A673 (cell line): ENCODE measurements at regions not wholly inside any gene's neighbourhood (a gene's known extent, or its start where the extent isn't known, plus 50 kb on each side); places are given as distances from the start of the nearest gene placed in this dataset.

ENCODE experiments used
- BruUV-seq: library from RNA; stranded (reverse); fragments of 400-500 nt; replicated peaks from 2 replicates; lab custom pipeline; 2021; lab: Mats Ljungman, UMichigan
- CTCF ChIA-PET: fragments of 300-600 bp; sonication (Branson Sonifier 250); formaldehyde crosslinking; loops from one replicate; lab custom pipeline; 2022; ENCODE audit warnings: antibody characterized with exemption; lab: Charles Lee
- POLR2A ChIA-PET: fragments of 300-600 bp; sonication (Branson Sonifier 250); formaldehyde crosslinking; loops from one replicate; lab custom pipeline; 2022; ENCODE audit warnings: antibody characterized with exemption; ENCODE audit not compliant: low non-redundant PET; lab: Charles Lee
- DNase-seq: peaks from one replicate; pipeline ENCODE4 v3.0.0-alpha.2; 2015; ENCODE audit warnings: low spot score
- H3K27ac ChIP-seq: fragments of 200-600 bp; sonication (generic); 2 replicates; pipeline ENCODE4 v1.5.1; 2016; ENCODE audit warnings: mixed run types, low read depth, mild to moderate bottlenecking, mixed read lengths, antibody characterized with exemption, low read length; ENCODE audit not compliant: poor library complexity, severe bottlenecking
- H3K27me3 ChIP-seq: fragments of 200-600 bp; sonication (generic); replicated peaks from 2 replicates; pipeline ENCODE4 v1.6.1; 2017; ENCODE audit warnings: mixed run types, low read depth, mild to moderate bottlenecking, mixed read lengths, antibody characterized with exemption, low read length; ENCODE audit not compliant: insufficient read depth, poor library complexity
- H3K36me3 ChIP-seq: fragments of 200-600 bp; sonication (generic); 2 replicates; pipeline ENCODE4 v1.6.1; 2016; ENCODE audit warnings: mixed run types, mild to moderate bottlenecking, mixed read lengths, antibody characterized with exemption, low read length; ENCODE audit not compliant: insufficient read depth, poor library complexity, severe bottlenecking
- H3K4me1 ChIP-seq: fragments of 200-600 bp; sonication (generic); 2 replicates; pipeline ENCODE4 v1.6.1; 2017; ENCODE audit warnings: mixed run types, mild to moderate bottlenecking, mixed read lengths, antibody characterized with exemption, low read length; ENCODE audit not compliant: insufficient read depth, poor library complexity, severe bottlenecking
- H3K4me3 ChIP-seq: fragments of 200-600 bp; sonication (generic); 2 replicates; pipeline ENCODE4 v1.5.1; 2016; ENCODE audit warnings: low read depth, mixed run types, mild to moderate bottlenecking, mixed read lengths, low read length; ENCODE audit not compliant: poor library complexity, severe bottlenecking
- H3K9me3 ChIP-seq: fragments of 200-600 bp; sonication (generic); 2 replicates; pipeline ENCODE4 v1.6.1; 2016; ENCODE audit warnings: mixed run types, low read depth, mild to moderate bottlenecking, mixed read lengths, antibody characterized with exemption, low read length; ENCODE audit not compliant: poor library complexity, severe bottlenecking
- CTCF ChIP-seq: fragments of 300-800, 200-600 bp; sonication (generic); conservative IDR thresholded peaks from 2 replicates; pipeline ENCODE4 v1.5.1; 2017; ENCODE audit warnings: low read depth, mild to moderate bottlenecking, antibody characterized with exemption, low read length, moderate library complexity, mixed read lengths
- EZH2 ChIP-seq: fragments of 200-600 bp; sonication (generic); IDR thresholded peaks from 2 replicates; pipeline ENCODE4 v1.6.1; 2017; ENCODE audit warnings: borderline replicate concordance, low read depth, mild to moderate bottlenecking, mixed read lengths, antibody characterized with exemption, low read length; ENCODE audit not compliant: poor library complexity, severe bottlenecking
- intact Hi-C: fragments of 100-400 bp; cut with micrococcal nuclease; formaldehyde crosslinking; loops from one replicate; pipeline ENCODE4 v1.10.0; 2022; ENCODE audit not compliant: unreplicated experiment

- CTCF ChIA-PET, result no interaction called here
- H3K27ac ChIP-seq, result no peak overlapping the region
- no peaks in the 10 kb centered on the region for H3K9me3 ChIP-seq
- no peaks in the 10 kb centered on the region for H3K4me1 ChIP-seq
- intact Hi-C loops, result no loop called here
- no peak for TF ChIP-seq CTCF
- no peak for TF ChIP-seq EZH2
- POLR2A ChIA-PET, result no interaction called here
- BruUV-seq, result no TSS peak
- DNase-seq, result no peak
- no peaks in the 10 kb centered on the region for H3K27me3 ChIP-seq
- no peaks in the 10 kb centered on the region for H3K36me3 ChIP-seq
- H3K4me3 ChIP-seq, result no peak overlapping the region
These were observed 112.5 kb upstream of the SERBP1 start for GRCh38 chr1:67542747-67543146.

GRCh38 chr1:67544921-67545320 is 114.7 kb upstream of the SERBP1 start:
- intact Hi-C loops, result no loop called here
- no peak for DNase-seq

GRCh38 chr1:67545364-67545763 is 115.2 kb upstream of the SERBP1 start:
- Histone ChIP-seq H3K4me3 (no peak overlapping the region), H3K27ac (no peak overlapping the region), H3K9me3 (no peaks in the 10 kb centered on the region), H3K27me3 (no peaks in the 10 kb centered on the region), H3K36me3 (no peaks in the 10 kb centered on the region), H3K4me1 (no peaks in the 10 kb centered on the region)
- intact Hi-C loops, result no loop called here
- CTCF ChIA-PET, result no interaction called here
- no TSS peak for BruUV-seq
- POLR2A ChIA-PET, result no interaction called here
- DNase-seq, result no peak
- no peak for TF ChIP-seq EZH2
- no peak for TF ChIP-seq CTCF

More at GRCh38 chr1:67544921-67545320, 114.7 kb upstream of the SERBP1 start:
- POLR2A ChIA-PET, result no interaction called here
- Histone ChIP-seq H3K4me1 (no peaks in the 10 kb centered on the region), H3K27me3 (no peaks in the 10 kb centered on the region), H3K27ac (no peak overlapping the region), H3K36me3 (no peaks in the 10 kb centered on the region), H3K9me3 (no peaks in the 10 kb centered on the region), H3K4me3 (no peak overlapping the region)
- TF ChIP-seq CTCF, result no peak
- TF ChIP-seq EZH2, result no peak
- no TSS peak for BruUV-seq
- CTCF ChIA-PET, result no interaction called here
